ENCODE measurements at regions not wholly inside any gene's neighbourhood (a gene's known extent, or its start where the extent isn't known, plus 50 kb on each side); places are given as distances from the start of the nearest gene placed in this dataset.
"Not testable (repeated sequence)": the region's sequence is repeated elsewhere in the genome, so short reads cannot be mapped to it uniquely, and the experiment has no call there.

DNA sequence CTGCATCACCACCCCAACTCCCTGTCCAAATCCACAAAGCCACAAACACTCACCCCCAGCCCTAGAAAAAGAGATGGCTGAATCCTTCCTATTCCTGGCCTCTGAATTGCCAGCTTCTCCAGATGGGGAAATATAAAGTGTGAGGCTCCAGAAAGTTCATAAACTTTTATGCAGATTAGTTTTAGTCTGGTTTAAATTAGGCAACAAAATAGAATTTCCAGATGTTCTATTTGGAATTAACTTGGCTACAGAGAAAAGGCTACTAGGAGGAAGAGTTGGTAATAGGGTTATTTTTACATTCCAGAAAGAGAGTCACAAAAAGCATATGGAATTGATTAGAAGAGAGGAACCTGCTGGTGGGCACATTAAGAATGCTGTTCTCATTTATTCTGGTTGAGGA lies 56.0 kb downstream of the EN1 start:
- no peak for DNase-seq

DNA sequence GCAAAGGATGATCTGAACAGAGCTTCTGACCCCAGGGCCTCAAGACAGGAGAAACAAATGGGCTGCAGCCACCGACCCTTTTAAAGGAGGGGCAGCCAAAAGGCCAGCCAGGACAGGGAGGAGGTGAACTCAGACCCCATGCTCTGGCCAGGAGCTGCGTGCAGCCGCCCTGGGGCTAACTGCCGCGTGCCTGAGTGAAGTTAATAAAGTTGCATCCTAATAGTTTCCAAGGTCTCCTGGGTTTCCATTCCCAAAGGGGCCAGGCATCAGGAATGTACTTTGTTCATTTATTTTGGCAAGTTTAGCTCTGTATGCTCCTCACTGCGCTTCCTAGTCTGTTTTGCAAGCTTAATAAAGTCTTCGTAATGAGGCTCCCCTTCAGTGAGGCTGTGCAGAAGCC lies 60.7 kb downstream of the EN1 start:
- no peak for DNase-seq

DNA sequence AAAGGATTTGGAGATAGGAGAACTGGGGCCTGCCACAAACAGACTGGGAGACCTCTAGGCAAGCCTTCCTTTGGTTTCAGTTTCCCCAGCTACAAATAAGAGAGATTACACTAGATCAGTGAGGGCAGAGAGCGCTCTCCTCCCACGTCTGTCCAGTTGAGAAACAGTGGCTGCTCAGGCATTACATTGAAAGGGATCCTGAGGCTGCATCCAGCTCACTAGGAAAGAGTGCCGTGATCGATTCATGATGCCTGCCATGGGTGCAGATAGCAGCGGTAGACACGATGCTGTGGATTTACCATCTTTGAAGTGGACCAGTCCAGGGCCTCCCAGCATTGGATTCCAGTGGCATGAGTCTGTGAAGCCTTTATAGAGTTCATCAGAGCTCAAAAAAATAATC lies 62.6 kb downstream of the EN1 start:
- no peak for DNase-seq

DNA sequence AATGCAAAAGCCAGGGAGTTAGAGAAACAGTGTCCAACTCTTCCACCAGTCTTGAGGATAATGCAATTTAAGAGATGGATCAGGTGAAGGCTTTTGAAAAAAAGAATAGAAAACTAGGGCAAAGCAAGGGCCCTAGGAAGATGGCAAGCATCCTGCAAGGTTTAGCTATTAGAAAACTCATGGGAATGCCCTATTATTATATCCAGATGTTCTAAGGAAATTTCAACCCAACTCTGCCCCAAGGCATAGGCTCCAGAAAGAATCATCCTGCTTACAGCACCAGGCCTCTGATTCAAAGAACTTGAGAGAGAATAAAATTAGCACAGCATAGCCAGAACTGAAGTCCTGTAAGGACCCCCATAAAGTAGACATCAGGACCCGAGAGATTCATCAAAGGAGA lies 68.1 kb downstream of the EN1 start:
- no peak for DNase-seq

DNA sequence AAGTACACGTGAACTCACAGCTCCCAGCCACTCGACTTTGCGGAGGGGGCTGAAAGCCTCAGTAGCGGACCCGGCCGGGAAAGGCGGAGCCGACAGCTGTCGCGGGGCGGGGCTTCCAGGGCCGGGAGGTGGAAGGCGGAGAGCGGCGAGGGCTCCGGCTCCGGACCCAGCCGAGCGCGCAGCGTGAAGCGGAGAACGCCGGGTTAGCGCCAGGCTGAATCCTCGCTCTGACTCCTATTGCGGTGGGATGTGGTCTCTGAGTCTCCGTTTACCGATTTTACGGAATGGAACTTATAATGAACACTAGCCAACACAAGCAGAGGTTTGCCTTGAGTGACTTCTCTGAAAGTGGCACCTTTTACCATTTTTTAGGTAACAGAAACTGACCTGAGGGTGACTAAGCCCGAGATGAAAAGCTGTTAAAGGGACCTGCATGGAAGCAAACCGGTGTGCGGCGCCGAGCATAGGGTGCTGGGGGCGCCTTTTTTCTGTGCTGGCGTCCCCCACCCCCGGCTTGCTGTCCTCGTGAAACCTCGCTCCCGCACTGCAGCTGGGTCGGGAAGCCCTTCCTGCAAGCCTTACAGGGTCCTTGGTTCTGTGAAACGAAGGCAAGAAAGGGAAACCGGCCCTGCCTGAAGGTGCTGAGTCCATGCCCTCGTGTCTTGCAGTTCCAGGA lies 72.9 kb downstream of the EN1 start:
- DNase-seq = no peak

DNA sequence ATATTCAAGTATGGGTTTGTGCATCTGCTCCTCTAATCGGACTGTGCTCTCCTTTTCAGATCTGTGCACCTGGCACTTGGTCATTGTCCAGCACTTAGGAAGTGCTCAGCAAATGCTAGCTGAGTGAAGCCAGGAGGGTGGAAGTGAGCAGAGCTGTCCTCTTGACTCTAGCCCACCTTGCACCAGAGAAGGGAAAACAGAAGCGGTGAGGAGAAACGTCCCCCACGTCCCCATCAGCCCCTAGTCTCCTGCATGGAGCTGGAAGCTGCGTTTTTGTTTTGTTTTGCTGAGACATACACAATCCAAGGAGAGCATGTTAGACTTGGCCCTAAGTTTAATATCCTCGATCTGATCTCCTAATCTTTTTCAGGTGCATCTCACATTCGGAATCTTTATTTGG lies 73.6 kb downstream of the EN1 start:
- DNase-seq = no peak

DNA sequence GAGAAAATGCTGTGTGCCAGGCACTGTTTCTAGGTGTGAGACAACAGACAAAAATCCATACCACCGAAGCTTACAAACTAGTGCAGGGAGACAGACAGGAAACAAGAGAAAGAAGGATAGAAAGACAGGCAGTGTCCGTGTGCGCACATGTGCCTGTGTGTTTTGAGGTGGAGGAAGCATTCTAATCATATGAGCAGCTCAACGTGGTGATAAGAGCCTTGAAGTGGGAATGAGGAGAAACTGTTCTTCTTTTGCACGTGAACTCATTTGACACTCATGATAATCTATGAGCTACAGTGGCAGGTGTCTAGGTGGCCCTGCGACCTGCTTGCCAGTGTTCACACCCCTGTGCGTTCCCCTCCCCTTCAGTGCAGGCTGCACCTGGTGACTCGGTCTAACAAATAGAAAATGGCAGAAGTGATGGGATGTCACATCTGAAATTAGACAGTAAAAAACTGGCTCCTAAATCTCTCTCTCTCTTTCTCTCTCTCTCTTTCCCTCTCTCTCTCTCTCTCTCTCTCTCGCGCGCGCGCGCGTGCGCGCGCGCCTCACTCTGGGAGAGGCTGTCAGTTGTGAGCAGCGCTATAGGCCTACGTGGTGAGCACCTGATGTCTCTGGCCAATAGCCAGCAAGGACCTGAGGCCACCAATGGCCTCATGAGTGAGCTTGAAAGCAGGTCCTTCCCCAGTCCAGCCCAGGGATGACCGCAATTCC lies 74.8 kb downstream of the EN1 start:
- DNase-seq = no peak

DNA sequence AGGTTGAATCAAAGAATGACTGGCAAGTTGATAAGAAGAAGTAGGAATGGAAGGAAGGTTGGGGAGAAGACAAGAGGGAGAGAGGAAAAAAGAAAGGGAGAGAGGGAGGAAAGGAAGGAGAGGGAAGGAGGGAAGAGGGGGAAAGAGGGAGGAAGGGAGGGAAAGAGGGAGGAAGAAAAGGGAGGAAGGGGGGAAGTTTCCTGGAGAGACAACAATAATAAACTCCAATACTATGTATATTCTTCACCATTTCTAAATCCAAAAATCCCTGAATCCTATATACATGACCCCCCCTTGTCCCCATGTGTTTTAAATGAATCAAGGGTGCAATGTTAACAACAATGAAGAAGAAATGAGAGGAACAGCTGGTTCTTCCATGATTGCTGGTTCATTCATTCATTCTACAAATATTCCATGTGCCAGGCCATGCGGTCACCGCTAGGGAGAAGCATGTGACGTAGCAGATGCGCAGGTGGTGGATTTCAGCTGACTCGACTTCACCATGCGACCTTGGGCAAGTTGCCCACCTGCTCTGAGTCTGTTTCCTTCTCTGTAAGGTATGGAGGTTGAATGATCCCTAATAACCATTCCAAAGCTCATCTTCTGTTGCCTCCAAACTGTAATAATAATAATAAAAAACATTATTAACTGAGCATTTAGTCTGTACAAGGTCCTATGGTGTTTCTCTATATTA lies 77.6 kb downstream of the EN1 start:
- no peak for DNase-seq

DNA sequence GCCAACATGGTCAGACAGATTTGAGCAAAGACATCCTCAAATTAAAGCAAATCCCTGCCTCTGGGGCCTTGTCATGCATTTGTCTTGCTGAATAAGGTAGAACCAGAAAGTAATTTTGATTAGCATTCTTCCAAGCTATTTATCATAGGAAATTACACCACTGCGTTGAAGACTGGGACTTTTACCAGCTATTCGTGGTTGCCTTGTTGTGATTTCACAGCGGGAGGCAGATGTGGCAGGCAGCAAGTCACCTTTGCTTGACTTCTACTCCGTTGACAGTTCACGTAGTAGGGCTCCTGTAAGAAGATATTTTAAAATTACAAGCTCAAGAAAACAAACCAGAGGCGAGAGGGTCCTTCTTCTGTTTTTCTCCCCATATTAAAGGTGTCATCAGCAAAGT lies 80.6 kb downstream of the EN1 start:
- no peak for DNase-seq

DNA sequence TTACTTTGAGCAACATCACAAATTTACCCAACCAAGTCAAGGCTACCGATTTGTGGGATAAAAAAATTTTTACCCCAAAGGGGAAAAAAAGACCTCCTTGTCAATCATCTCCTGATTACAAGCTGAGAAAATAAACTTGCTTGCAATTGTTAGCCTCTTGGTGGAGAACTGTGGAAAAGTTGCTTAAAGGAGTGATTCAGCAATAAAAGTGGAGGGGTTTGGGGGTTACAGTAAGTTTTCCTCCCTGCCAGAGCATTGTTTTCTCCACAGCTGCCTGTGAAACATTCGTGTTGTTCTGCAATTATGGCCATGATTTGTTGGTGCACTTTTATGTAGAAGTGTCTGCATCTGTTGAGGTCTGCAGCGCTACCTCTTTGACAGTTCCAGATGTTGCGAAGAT lies 82.6 kb downstream of the EN1 start:
- no peak for DNase-seq

DNA sequence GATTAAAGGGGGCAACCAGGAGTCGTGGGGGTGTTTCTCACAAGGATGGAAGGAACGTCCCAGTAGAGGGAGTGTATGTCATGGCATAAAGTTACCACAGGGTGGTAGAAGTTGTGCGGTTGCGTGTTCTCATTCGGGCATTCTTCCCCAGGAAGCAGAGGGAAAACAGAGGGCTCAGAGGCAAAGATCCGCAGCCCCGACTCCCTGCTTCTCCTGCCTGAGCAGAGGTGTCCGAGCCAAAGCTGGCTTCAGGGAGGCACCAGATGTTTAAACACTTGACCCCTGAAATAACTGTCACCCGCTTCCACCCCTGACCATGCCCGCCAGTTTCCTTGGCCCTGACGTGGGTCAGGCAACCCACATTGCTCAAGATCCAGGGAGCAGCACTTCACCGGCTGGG lies 83.7 kb downstream of the EN1 start:
- DNase-seq = no peak

DNA sequence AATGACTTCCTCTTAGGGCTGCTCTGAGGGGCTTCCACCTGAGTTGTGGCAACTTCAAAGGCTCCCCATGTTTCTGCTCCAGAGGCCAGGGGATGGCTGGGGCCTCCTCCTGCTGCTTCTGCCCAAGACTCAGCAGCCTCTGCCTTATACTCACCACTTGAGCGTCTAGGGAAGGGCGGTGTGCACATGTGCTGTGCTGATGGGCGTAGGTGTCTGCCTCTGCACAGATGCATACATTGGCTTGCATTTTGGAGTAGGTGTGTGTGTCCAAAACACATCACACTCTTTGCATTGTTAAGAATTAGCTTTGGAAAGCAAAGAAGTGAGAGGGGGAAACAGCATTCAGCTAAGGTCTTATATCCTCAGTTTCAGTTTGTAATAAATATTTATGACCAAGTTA lies 85.2 kb downstream of the EN1 start:
- no peak for DNase-seq

DNA sequence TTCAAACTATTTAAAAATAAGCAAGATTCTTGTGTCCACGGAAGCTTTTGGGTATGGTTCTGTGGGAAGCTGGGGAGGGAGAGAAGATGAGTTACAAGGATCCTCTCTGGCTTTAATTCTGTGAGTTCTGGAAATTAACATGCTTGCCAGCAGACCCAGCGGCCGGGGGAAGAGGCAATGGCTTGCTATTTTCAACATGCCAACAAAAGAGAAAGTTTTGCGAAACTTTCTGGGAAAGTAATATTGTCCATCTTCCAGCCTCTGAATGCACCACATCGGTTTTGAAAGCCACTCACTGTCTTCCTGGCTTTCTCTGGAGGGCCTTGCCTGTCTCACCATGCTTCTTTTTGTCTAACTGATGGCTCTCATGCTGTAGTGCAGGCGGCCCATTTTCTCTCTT lies 85.7 kb downstream of the EN1 start:
- no peak for DNase-seq

DNA sequence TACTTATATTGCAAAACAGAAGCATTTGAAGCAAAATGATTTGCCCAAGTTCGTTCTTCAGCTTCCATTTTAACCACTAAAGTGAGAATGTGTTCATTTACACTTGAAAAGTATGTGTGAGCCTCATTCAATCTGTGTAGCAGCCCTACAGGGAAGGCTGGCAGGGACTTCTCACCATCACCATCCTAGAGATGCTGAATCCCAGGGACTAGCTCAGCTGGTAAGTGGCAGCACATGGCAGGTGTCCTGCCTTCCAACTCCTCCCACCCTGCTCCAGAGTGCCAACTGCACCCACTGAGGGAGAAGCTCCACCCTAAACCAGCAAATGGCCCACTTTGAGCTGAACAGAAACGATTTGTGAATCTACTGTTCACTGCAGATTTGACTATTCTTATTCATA lies 91.5 kb downstream of the EN1 start:
- no peak for DNase-seq

DNA sequence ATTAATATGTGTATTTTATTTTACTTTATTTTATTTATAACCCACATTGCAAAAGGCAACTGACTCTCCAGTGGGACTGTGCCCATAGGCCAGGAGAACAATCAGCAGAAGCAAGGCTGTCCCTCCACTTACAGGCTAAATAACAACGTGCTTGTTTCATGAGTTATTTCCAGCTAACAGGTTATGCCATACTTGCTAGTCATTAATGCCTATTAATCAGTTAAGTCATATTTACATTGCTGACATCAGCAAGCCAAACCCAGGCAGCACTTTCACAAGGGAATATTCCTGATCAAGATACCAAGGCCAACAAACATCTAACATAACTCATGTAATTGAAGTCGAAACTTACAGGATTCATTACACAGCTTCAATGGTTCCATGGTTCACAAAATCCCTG lies 92.1 kb downstream of the EN1 start:
- no peak for DNase-seq

DNA sequence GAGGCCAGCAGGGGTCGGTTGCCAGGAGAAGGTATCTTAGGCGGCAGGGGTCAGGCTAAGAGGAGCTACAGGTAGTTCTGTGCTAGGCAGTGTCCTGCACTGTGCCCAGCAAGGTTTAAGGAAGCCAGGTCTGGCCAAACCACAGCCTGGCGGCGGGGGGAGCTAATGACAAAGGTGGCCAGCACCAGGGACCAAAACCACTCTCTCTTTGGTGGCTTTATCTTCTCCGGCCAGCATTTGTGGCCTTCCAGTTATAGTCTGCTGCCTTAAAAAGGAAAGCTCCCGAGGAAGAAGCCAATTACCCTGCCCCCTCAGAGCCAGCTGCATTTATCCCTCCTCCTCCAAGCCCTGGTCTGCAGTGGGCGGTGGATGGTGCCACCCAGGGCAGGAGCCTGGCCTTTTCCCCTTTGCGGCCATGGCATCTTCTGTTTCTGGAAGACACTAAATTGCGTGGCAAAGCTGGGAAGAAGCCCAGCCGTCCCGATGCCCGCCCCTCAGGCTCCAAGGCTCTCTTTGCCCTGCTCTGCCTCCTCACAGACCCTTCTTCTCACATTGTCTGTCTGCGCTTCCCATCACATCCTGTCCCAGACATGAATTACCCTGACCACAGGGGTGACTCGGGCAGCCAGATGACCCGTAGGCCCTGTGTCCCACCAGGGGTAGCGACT lies 94.6 kb downstream of the EN1 start:
- no peak for DNase-seq

DNA sequence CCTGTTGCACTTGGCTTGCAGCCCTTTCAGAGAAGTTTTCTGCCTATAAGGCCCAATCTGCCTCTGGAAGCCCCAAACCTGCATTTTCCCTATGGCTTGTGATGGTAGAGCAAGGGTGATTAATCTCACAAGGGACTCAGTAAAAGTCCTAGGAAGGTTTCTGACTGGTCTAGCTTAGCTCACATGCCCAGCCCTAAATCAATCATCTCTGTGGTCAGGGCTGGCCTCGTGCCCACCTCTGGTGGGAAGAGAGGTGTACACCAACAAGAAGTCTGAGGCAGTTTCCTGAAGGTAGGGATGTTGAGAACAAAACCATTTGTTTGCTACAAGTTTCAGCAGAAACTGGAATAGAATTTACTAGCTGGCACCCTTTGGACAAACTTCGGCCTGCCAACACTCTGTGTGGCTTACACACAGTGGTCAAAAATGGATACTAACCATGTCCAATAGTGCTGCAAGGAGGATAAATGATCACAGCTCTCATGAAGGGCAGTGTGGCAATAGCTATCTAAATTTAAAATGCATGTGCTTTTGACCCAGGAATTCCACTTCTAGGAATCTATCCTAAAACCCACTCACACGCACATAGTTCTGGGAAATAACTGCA lies 96.4 kb downstream of the EN1 start:
- no peak for DNase-seq

DNA sequence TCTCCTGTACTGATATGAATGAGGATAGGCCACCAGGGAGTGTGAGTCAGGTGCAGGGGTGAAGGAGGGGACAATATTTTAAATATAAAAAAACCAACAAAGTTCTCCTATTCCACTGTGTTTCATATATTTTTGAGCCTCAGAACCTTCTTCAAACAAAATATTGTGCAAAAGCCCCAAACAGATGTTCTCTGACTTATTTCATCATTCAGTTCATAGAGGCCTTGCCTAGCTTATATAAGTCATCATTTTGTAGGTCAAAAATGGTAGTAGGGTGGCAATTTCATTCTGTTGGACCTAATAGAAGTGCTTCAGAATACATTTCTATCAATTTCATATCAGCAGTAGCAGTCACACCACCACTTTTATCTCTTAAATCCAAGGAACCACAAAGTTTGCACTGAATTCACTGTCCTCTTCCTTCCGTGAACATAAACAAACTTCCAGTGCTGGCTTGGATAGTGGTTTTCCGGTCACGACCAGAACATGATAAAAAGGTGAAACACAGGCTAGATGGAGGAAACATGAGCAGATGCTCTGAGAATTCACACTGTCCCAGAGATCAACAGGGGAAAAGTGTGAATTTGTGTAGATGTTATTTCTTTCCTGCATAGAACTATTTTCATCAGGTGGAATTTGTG lies 99.1 kb downstream of the EN1 start:
- no peak for DNase-seq

DNA sequence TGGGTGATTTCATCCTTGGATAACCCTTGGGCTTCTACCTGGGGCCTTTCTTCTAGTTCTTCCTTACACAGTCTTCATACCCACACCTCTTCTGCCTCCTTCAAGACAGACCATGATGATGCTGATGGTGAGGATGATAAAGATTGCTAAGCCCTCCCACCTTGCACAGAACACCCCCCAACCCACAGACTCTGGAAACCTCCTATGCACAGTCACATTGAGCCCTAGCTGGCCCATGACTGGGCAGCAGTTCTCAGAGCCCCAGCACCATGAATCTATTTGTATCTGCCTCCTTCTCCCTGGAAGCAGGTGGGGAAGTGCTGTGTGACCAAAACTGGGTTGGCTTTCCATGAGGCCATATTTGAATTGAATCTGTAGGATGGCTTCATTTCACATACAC lies 99.8 kb downstream of the EN1 start:
- DNase-seq = no peak

DNA sequence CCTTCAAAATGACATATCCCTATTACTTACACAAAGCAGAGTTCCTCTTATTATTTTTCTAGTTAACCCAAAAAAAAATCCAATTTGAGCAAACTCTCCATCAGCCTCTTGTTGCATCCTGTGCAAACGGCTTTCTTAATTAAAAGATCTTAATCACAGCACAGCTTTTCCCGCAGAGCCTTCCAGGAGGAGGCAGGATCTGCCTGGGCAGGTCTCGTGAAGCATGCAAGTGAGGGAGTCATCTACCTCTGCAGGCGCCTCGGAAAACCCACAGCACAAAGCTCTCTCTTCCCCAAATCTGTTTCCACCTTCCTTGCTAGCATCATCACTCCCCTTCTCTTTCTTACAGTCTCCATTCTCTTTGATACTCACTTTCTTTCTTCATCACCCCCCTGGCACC lies 100.4 kb downstream of the EN1 start:
- DNase-seq = no peak

DNA sequence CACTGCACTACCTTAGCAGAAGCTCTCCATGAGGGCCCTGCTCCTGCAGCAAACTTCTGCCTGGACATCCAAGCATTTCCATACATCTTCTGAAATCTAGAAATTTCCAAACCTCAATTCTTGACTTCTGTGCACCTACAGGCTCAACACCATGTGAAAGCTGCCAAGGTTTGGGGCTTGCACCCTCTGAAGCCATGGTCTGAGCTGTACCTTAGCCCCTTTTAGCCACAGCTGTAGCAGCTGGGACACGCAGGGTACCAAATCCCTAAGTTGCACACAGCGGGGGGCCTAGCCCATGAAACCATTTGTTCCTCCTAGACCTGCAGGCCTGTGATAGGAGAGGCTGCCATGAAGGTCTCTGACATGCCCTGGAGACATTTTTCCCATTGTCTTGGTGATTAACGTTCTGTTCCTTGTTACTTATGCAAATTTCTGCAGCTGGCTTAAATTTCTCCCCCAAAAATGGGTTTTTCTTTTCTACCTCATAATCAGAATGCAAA lies 102.7 kb downstream of the EN1 start:
- not testable (repeated sequence) for DNase-seq

DNA sequence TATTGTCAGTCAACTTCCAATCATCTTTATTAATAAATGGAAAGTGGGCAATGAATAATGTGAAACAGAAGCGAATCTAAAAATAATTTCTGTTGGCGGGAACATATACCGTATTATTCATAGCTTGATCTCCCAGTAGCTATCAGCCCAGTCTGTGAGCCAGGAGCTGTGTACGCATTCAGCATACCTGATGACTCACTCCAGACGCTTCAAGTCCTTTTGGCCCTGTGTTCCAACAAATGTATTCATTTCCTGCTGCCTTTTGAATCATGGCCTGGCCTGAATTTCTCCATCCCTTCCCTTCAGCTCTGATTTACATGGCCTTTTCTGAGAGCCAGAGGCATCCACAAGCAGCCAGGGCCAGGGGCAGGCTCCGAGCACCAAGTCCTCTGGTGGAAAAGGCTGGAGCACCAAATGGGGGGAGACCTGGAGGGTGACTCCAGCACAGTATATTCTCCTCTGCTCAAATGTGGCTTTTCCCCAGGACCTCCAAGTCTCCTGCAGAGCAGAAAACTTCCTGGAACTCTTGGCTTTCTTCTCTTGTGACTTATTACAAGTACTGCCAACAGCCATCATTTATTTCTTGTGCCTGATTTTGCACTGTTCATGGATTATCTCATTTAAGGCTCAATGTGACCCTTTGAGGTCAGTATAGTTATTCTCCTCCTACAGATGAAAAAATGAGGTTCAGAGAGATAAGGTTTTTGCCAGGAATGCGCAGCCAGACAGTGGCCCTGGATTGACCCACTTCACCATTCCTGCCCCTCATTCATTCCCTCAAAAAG lies 108.7 kb downstream of the EN1 start:
- no peak for DNase-seq
